ENCODE measurements at regions not wholly inside any gene's neighbourhood (a gene's known extent, or its start where the extent isn't known, plus 50 kb on each side); places are given as distances from the start of the nearest gene placed in this dataset.

GRCh38 chr2:39849064-39849463 is 70.0 kb upstream of the THUMPD2 start:
- TF ChIP-seq GATA3 (IDR thresholded peaks at IDR 0.05; ENCODE audit: low read depth, low read length), result no peak
- no peak for TF ChIP-seq GATA2 (IDR thresholded peaks at IDR 0.05; ENCODE audit: low read depth, low read length)

All from SH-SY5Y (cell line).